ENCODE measurements at regions not wholly inside any gene's neighbourhood (a gene's known extent, or its start where the extent isn't known, plus 50 kb on each side); places are given as distances from the start of the nearest gene placed in this dataset.

DNA sequence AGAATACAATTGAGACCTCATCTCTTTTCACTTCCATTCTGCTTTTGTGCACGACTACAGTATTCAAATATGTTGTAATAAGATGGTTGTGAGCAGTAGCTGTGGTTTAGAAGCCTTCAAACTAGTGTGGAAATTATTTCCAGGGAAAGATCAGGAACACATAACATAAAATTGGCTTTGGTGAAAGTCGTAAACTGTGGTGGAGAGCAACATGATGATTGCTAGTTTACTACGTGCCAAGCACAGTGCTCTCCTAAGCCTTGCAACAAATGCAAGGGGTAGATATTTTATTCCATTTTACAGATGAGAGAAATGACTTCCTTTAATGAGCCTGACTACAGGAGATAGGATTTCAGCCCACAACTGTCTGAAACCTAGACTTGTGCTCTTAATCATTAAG is 172.4 kb upstream of the LMNTD1 start:
- no peaks in the 10 kb centered on the region for H3K9me3 ChIP-seq (ENCODE audit: control insufficient read depth, insufficient read depth, low read length)
- POLR2A ChIA-PET = interaction anchor here (0.5 kb wide), 1 partner anchor 348 kb away, joined by 3 read pairs; no protein-coding TSS in a partner anchor
- H3K27me3 ChIP-seq (ENCODE audit: control insufficient read depth, insufficient read depth, low read length) = no peaks in the 10 kb centered on the region
- no peak for DNase-seq (ENCODE audit: low read depth, low spot score)
- TF ChIP-seq, protein P1, sequence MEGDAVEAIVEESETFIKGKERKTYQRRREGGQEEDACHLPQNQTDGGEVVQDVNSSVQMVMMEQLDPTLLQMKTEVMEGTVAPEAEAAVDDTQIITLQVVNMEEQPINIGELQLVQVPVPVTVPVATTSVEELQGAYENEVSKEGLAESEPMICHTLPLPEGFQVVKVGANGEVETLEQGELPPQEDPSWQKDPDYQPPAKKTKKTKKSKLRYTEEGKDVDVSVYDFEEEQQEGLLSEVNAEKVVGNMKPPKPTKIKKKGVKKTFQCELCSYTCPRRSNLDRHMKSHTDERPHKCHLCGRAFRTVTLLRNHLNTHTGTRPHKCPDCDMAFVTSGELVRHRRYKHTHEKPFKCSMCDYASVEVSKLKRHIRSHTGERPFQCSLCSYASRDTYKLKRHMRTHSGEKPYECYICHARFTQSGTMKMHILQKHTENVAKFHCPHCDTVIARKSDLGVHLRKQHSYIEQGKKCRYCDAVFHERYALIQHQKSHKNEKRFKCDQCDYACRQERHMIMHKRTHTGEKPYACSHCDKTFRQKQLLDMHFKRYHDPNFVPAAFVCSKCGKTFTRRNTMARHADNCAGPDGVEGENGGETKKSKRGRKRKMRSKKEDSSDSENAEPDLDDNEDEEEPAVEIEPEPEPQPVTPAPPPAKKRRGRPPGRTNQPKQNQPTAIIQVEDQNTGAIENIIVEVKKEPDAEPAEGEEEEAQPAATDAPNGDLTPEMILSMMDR (IDR thresholded peaks at IDR 0.05; ENCODE audit: low read depth, low read length) = no peak
- CTCF ChIA-PET = no interaction called here
- no peak overlapping the region for H3K4me3 ChIP-seq (ENCODE audit: low read depth, low read length)
- H3K27ac ChIP-seq (ENCODE audit: low read depth, low read length) = no peak overlapping the region

DNA sequence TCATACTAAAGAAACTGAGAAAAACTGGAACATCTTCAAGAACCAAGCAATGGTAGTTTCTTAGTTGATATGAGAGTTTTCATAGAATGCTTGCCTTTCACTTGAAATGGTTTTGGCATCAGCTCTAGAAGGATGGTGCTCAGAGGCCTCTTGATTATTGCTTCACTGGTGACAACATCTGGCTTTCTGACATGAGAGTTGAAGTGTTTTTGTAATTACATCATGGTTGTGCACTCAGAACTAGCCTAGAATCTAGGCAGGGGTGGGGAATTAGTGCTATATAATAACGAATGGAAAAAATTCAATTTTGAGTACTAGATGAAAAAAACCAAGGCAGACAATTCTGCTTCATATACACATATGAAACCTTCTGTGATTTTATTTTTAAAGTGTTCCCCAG is 172.8 kb upstream of the LMNTD1 start:
- Histone ChIP-seq H3K9me3 (ENCODE audit: control insufficient read depth, insufficient read depth, low read length) (no peaks in the 10 kb centered on the region), H3K27ac (ENCODE audit: low read depth, low read length) (no peak overlapping the region), H3K27me3 (ENCODE audit: control insufficient read depth, insufficient read depth, low read length) (no peaks in the 10 kb centered on the region), H3K4me3 (ENCODE audit: low read depth, low read length) (no peak overlapping the region)
- ChIA-PET CTCF (no interaction called here), POLR2A (interaction anchor here (0.5 kb wide), 1 partner anchor 347 kb away, joined by 3 read pairs; no protein-coding TSS in a partner anchor)
- DNase-seq (ENCODE audit: low read depth, low spot score) = no peak
- TF ChIP-seq, protein P1 (IDR thresholded peaks at IDR 0.05; ENCODE audit: low read depth, low read length) = no peak

DNA sequence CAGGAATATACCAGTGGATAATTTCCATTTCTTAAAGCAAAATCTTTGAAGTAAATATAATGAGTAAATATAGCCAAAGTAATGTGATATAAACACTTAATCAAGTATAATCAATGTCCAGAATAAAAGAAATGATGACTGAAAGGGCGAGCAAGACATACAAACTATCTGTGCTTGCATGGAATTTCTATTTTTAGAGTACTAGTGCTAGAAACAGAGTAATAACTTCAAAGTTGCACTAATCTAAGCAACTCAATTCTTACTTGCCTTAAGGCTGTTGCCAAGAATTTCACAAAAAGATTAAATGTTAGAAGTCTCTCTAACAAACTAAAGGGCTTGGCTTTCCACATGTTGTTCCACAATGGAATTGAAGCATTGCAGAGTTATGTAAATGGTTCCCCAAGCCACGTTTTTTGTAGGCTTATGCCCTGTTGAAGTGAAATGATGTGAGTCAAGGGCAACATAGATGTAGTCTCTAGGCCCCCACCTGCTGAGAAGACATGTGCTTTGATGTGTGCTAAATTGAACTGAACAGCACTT is 175.0 kb upstream of the LMNTD1 start:
- H3K27ac ChIP-seq (ENCODE audit: low read depth, low read length) = no peak overlapping the region
- H3K4me3 ChIP-seq (ENCODE audit: low read depth, low read length) = no peak overlapping the region
- ChIA-PET CTCF (no interaction called here), POLR2A (no interaction called here)
- TF ChIP-seq, protein P1 (IDR thresholded peaks at IDR 0.05; ENCODE audit: low read depth, low read length) = no peak
- no peaks in the 10 kb centered on the region for H3K9me3 ChIP-seq (ENCODE audit: control insufficient read depth, insufficient read depth, low read length)
- H3K27me3 ChIP-seq (ENCODE audit: control insufficient read depth, insufficient read depth, low read length) = no peaks in the 10 kb centered on the region
- no peak for DNase-seq (ENCODE audit: low read depth, low spot score)

DNA sequence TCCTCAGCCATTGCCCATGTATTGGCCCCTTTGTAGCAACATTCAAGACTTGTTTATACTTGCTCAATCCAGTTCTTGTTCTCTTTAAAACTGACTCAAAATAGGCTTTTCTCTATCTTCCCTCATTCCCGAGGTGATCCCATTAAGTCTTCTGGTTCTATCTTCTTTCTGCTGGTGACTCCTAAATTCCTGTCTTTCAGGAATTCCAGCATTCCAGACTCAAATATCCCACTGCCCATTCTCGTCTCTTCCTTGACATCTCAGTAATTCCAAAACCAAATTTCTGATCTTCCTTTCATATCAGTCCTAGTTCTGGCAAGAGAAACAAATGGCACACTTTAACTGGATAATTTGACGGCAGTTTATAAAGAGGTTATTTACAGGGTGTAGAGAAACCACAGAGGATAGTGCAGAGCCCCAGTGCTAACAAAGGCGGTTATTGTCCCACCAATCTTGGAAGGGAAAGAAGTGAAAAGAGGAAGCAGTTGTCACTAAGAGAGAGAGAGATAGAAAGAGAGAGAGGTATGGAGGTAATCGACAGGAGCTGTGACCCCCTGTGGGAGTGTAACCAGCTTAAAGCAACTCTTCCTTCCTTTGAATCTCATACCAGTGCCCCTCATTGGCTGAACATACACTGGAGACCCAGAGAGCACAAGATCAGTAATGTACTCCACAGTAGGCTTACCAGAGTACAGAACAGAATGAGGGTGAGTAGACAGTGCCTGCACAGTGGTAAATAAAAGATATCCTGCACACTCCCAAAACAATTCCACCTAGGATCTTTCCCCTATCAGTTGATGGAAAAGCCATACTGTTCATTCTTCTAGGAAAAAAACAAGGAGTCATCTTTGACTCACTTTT is 177.6 kb upstream of the LMNTD1 start:
- POLR2A ChIA-PET = no interaction called here
- no peaks in the 10 kb centered on the region for H3K9me3 ChIP-seq (ENCODE audit: control insufficient read depth, insufficient read depth, low read length)
- CTCF ChIA-PET = no interaction called here

DNA sequence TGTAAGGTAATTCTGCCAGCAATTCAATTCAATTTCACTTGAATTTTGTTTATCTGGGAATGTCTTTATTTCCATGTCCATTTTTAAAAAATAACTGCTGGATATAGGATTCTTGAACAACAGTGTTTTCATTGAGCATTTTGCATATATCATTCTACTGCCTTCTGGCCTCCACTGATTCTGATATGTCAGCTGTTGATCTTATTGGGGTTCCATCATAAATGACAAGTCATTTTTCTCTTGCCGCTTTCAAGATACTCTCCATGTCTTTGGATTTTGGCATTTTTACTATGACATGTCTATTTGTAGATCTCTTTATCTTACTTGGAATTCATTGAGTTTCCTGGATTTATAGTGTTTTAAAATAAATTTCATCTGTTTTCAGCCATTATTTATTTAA is 180.5 kb upstream of the LMNTD1 start:
- no peak for DNase-seq (ENCODE audit: low read depth, low spot score)

More for the DNA sequence above, 177.6 kb upstream of the LMNTD1 start:
- Histone ChIP-seq H3K27me3 (ENCODE audit: control insufficient read depth, insufficient read depth, low read length) (no peaks in the 10 kb centered on the region), H3K4me3 (ENCODE audit: low read depth, low read length) (no peak overlapping the region), H3K27ac (ENCODE audit: low read depth, low read length) (no peak overlapping the region)
- no peak for DNase-seq (ENCODE audit: low read depth, low spot score)
- TF ChIP-seq, protein P1 (IDR thresholded peaks at IDR 0.05; ENCODE audit: low read depth, low read length) = no peak

More for the DNA sequence above, 180.5 kb upstream of the LMNTD1 start:
- CTCF ChIA-PET = no interaction called here
- POLR2A ChIA-PET = no interaction called here
- TF ChIP-seq, protein P1 (IDR thresholded peaks at IDR 0.05; ENCODE audit: low read depth, low read length) = no peak
- no peaks in the 10 kb centered on the region; the same call in 1 of the 2 replicates for H3K9me3 ChIP-seq (ENCODE audit: control insufficient read depth, insufficient read depth, low read length)
- no peak overlapping the region for H3K27ac ChIP-seq (ENCODE audit: low read depth, low read length)
- no peaks in the 10 kb centered on the region for H3K27me3 ChIP-seq (ENCODE audit: control insufficient read depth, insufficient read depth, low read length)
- H3K4me3 ChIP-seq (ENCODE audit: low read depth, low read length) = no peak overlapping the region

Data from AG04450 (cell line).